ENCODE measurements at regions not wholly inside any gene's neighbourhood (a gene's known extent, or its start where the extent isn't known, plus 50 kb on each side); places are given as distances from the start of the nearest gene placed in this dataset.

DNA sequence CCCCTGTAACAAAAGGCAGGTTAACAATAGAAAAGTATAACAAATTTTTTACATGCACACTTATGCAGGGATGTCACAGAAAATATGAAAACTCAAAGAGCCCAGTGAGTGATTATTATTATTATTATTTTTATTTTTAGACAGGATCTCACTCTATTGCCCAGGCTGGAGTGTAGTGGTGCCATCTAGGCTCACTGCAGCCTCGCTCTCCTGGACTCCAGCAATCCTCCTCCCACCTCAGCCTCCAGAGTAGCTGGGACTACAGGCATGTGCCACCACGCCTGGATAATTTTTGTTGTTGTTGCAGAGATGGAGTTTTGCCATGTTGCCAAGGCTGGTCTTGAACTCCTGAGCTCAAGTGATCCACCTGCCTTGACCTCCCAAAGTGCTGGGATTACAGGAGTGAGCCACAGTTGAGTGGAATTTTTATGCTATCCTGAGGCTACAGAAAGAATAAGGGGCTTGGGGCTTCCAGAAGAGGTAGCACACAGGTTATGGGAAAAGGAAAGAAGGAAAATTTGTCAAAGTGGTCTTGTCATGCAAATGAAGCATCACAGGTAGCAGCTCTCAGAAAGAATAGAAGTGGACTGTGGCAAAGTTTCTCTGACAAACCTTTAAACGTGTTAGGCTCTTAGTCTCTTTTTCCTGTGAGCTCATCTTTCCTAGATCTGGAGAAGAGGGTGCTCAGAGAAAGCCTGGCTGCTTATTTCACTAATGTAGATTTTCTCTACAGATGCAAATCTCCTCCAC is 87.7 kb upstream of the LSM14A start:
- no peak for TF ChIP-seq EP300 (IDR thresholded peaks at IDR 0.05)
- no peak for TF ChIP-seq POLR2A (IDR thresholded peaks at IDR 0.05)
- TF ChIP-seq, protein P1, sequence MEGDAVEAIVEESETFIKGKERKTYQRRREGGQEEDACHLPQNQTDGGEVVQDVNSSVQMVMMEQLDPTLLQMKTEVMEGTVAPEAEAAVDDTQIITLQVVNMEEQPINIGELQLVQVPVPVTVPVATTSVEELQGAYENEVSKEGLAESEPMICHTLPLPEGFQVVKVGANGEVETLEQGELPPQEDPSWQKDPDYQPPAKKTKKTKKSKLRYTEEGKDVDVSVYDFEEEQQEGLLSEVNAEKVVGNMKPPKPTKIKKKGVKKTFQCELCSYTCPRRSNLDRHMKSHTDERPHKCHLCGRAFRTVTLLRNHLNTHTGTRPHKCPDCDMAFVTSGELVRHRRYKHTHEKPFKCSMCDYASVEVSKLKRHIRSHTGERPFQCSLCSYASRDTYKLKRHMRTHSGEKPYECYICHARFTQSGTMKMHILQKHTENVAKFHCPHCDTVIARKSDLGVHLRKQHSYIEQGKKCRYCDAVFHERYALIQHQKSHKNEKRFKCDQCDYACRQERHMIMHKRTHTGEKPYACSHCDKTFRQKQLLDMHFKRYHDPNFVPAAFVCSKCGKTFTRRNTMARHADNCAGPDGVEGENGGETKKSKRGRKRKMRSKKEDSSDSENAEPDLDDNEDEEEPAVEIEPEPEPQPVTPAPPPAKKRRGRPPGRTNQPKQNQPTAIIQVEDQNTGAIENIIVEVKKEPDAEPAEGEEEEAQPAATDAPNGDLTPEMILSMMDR (IDR thresholded peaks at IDR 0.05): no peak

Measured in gastroesophageal sphincter (tissue), 3 donors.